ENCODE measurements at regions not wholly inside any gene's neighbourhood (a gene's known extent, or its start where the extent isn't known, plus 50 kb on each side); places are given as distances from the start of the nearest gene placed in this dataset.

DNA sequence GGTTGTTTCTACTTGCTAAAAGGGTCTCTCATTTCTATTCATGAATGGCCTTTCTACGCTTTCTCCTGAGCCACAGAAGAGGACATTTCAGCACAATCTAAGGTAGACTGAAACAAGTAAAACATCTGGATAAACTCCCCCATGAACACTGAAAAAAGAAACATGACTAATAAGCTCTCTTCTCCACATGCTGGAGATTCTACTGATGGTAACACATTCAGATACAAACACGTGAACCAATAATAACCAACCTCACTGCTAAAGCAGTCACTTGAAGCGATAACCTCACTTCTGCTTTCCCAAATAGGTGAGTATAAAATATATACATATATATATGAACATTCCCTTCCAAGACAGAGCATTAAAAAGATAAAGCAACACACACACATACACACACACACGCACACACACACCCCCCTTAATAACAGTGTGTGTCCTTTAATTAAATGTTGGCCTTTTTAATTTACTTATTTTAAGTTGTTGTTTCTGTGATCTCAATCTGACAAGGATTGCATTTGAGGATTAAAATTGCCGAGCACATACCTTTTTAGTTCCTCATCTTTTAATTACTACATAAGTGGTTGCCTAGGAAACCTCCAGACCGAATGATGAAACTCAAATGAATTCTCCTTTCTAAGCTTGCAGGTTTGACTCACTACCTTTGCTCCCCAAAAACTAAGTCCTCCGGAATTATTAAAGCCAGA is 292.4 kb upstream of the KLF14 start:
- peaks cover 3% of the 10 kb centered on the region; the same call in 1 of the 2 replicates for H3K36me3 ChIP-seq (ENCODE audit: insufficient read depth, low read length)
- no peaks in the 10 kb centered on the region for H3K27me3 ChIP-seq (ENCODE audit: insufficient read depth, low read length, poor library complexity)
- H3K79me2 ChIP-seq (ENCODE audit: insufficient read depth, low read length): peaks cover 97% of the 10 kb centered on the region
- DNase-seq (no peak), ATAC-seq (ENCODE audit: insufficient read depth, low read depth) (no peak)
- H4K20me1 ChIP-seq (ENCODE audit: insufficient read depth, low read length): peaks cover 25% of the 10 kb centered on the region; the same call in 1 of the 2 replicates
- no peak overlapping the region for H3K4me3 ChIP-seq (ENCODE audit: low read depth in 1 of 2, low read length in 2 of 2)
- peaks cover 47% of the 10 kb centered on the region for H3K4me1 ChIP-seq (ENCODE audit: insufficient read depth, low read length)
- H2AFZ ChIP-seq (ENCODE audit: low read depth, low read length): no peak overlapping the region
- no peak overlapping the region for H3K4me2 ChIP-seq (ENCODE audit: insufficient read depth, low read length)
- no peak for TF ChIP-seq EZH2 (IDR thresholded peaks at IDR 0.05; ENCODE audit: borderline replicate concordance, low read depth, low read length, severe bottlenecking)
- TF ChIP-seq, protein P1, sequence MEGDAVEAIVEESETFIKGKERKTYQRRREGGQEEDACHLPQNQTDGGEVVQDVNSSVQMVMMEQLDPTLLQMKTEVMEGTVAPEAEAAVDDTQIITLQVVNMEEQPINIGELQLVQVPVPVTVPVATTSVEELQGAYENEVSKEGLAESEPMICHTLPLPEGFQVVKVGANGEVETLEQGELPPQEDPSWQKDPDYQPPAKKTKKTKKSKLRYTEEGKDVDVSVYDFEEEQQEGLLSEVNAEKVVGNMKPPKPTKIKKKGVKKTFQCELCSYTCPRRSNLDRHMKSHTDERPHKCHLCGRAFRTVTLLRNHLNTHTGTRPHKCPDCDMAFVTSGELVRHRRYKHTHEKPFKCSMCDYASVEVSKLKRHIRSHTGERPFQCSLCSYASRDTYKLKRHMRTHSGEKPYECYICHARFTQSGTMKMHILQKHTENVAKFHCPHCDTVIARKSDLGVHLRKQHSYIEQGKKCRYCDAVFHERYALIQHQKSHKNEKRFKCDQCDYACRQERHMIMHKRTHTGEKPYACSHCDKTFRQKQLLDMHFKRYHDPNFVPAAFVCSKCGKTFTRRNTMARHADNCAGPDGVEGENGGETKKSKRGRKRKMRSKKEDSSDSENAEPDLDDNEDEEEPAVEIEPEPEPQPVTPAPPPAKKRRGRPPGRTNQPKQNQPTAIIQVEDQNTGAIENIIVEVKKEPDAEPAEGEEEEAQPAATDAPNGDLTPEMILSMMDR (IDR thresholded peaks at IDR 0.05; ENCODE audit: borderline replicate concordance, extremely low read depth, low read length, poor library complexity, severe bottlenecking): no peak
- no peaks in the 10 kb centered on the region for H3K9me3 ChIP-seq (ENCODE audit: insufficient read depth, low read length, severe bottlenecking)
- H3K9ac ChIP-seq (ENCODE audit: low read depth, low read length): no peak overlapping the region
- peak overlapping the region; percentile 60; the same call in 1 of the 2 replicates for H3K27ac ChIP-seq (ENCODE audit: low read length)

DNA sequence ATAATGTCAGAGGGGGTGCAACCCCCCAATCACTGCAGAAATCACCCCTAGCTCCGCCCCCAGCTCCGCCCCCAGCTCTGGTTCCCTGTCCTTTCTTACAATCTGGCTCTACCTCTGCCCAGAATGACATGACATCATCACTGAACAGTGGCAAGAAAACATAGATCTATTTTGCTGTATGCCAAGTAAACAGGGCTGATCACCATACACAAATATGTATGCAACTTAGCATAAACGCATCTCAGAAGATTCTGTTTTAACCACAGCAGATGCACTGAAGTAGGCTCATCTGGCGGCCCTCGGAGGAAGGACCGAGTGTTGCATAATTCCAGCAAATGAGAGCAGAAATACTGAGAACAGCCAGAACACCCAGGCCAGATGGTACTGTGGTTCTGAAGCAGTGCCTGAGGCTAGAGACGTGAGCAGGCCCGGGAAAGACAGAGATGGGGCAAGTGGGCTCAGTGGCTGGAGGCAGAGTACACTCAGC is 293.3 kb upstream of the KLF14 start:
- TF ChIP-seq EZH2 (IDR thresholded peaks at IDR 0.05; ENCODE audit: borderline replicate concordance, low read depth, low read length, severe bottlenecking): no peak
- TF ChIP-seq, protein P1 (IDR thresholded peaks at IDR 0.05; ENCODE audit: borderline replicate concordance, extremely low read depth, low read length, poor library complexity, severe bottlenecking): peak; percentile 40
- peak overlapping the region; percentile 1; the same call in 1 of the 2 replicates for H3K4me2 ChIP-seq (ENCODE audit: insufficient read depth, low read length)
- peaks cover 3% of the 10 kb centered on the region; the same call in 1 of the 2 replicates for H3K36me3 ChIP-seq (ENCODE audit: insufficient read depth, low read length)
- no peaks in the 10 kb centered on the region for H3K27me3 ChIP-seq (ENCODE audit: insufficient read depth, low read length, poor library complexity)
- H3K9me3 ChIP-seq (ENCODE audit: insufficient read depth, low read length, severe bottlenecking): no peaks in the 10 kb centered on the region
- no peak overlapping the region for H3K4me3 ChIP-seq (ENCODE audit: low read depth in 1 of 2, low read length in 2 of 2)
- H3K27ac ChIP-seq (ENCODE audit: low read length): peak overlapping the region; percentile 60
- H3K79me2 ChIP-seq (ENCODE audit: insufficient read depth, low read length): peaks cover 98% of the 10 kb centered on the region
- peaks cover 44% of the 10 kb centered on the region for H3K4me1 ChIP-seq (ENCODE audit: insufficient read depth, low read length)
- peaks cover 23% of the 10 kb centered on the region; the same call in 1 of the 2 replicates for H4K20me1 ChIP-seq (ENCODE audit: insufficient read depth, low read length)
- no peak overlapping the region for H2AFZ ChIP-seq (ENCODE audit: low read depth, low read length)
- peak overlapping the region; percentile 23 for H3K9ac ChIP-seq (ENCODE audit: low read depth, low read length)
- DNase-seq (peak; percentile 78), ATAC-seq (ENCODE audit: insufficient read depth, low read depth) (peak; percentile 90)

DNA sequence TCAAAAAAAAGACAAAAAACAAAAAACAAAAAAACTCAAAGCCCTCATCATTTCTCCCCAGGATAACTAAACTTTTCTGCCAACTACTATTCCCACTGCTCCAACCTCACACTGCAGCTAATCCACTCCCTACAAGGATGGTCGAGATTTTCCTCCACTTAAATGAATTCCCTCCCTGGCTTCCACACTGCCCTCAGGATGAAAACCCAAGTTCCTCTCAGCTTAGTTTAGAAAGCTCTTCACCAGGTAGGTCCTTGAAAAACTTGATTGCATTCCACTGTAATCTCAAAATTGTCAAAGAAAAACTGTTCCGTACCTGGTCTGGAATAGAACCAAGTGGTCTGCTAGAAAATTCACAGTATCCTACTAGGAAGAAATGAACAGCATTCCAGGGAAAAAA is 294.3 kb upstream of the KLF14 start:
- Histone ChIP-seq H4K20me1 (ENCODE audit: insufficient read depth, low read length) (peaks cover 24% of the 10 kb centered on the region; the same call in 1 of the 2 replicates), H2AFZ (ENCODE audit: low read depth, low read length) (no peak overlapping the region), H3K4me3 (ENCODE audit: low read depth in 1 of 2, low read length in 2 of 2) (no peak overlapping the region), H3K4me2 (ENCODE audit: insufficient read depth, low read length) (peak overlapping the region; percentile 13; the same call in 1 of the 2 replicates), H3K9ac (ENCODE audit: low read depth, low read length) (peak overlapping the region; percentile 23; the same call in 1 of the 2 replicates), H3K79me2 (ENCODE audit: insufficient read depth, low read length) (peaks cover 97% of the 10 kb centered on the region), H3K36me3 (ENCODE audit: insufficient read depth, low read length) (peaks cover 3% of the 10 kb centered on the region; the same call in 1 of the 2 replicates), H3K9me3 (ENCODE audit: insufficient read depth, low read length, severe bottlenecking) (no peaks in the 10 kb centered on the region), H3K27me3 (ENCODE audit: insufficient read depth, low read length, poor library complexity) (no peaks in the 10 kb centered on the region), H3K27ac (ENCODE audit: low read length) (peak overlapping the region; percentile 60), H3K4me1 (ENCODE audit: insufficient read depth, low read length) (peaks cover 41% of the 10 kb centered on the region)
- ATAC-seq (ENCODE audit: insufficient read depth, low read depth): no peak
- no peak for DNase-seq
- TF ChIP-seq, protein P1 (IDR thresholded peaks at IDR 0.05; ENCODE audit: borderline replicate concordance, extremely low read depth, low read length, poor library complexity, severe bottlenecking): no peak
- no peak for TF ChIP-seq EZH2 (IDR thresholded peaks at IDR 0.05; ENCODE audit: borderline replicate concordance, low read depth, low read length, severe bottlenecking)
